ENCODE measurements at regions not wholly inside any gene's neighbourhood (a gene's known extent, or its start where the extent isn't known, plus 50 kb on each side); places are given as distances from the start of the nearest gene placed in this dataset.

GRCh38 chr1:110781525-110781924 is 91.4 kb upstream of the CD53 start:
- H3K27ac ChIP-seq (ENCODE audit: low read length): no peak overlapping the region
- WGBS (ENCODE audit: insufficient coverage): no CpG with 5 or more reads among the region's 2 CpGs
- DNase-seq: no peak
- no peak overlapping the region for H3K4me3 ChIP-seq (ENCODE audit: low read length)
- H3K9me3 ChIP-seq (replicated peaks; ENCODE audit: control insufficient read depth, low read depth, low read length): no peaks in the 10 kb centered on the region
- H3K4me1 ChIP-seq (ENCODE audit: control insufficient read depth, insufficient read depth, low read length): no peaks in the 10 kb centered on the region
- no peaks in the 10 kb centered on the region for H3K27me3 ChIP-seq (ENCODE audit: control insufficient read depth, insufficient read depth, low read length)
- no peaks in the 10 kb centered on the region for H3K36me3 ChIP-seq (ENCODE audit: control insufficient read depth, insufficient read depth, low read length)

- peak; percentile 73 for DNase-seq
- no peak overlapping the region for H3K4me3 ChIP-seq (ENCODE audit: low read length)
- no peaks in the 10 kb centered on the region for H3K36me3 ChIP-seq (ENCODE audit: control insufficient read depth, insufficient read depth, low read length)
- no peak overlapping the region for H3K27ac ChIP-seq (ENCODE audit: low read length)
- no peaks in the 10 kb centered on the region for H3K9me3 ChIP-seq (replicated peaks; ENCODE audit: control insufficient read depth, low read depth, low read length)
- H3K4me1 ChIP-seq (ENCODE audit: control insufficient read depth, insufficient read depth, low read length): no peaks in the 10 kb centered on the region
- no peaks in the 10 kb centered on the region for H3K27me3 ChIP-seq (ENCODE audit: control insufficient read depth, insufficient read depth, low read length)
- 18% methylated on average over 16 of the region's 31 CpGs for WGBS (ENCODE audit: insufficient coverage)
Measured at GRCh38 chr1:110780600-110781484, 92.1 kb upstream of the CD53 start.

GRCh38 chr1:110779636-110780035 is 93.3 kb upstream of the CD53 start:
- Histone ChIP-seq H3K36me3 (ENCODE audit: control insufficient read depth, insufficient read depth, low read length) (no peaks in the 10 kb centered on the region), H3K9me3 (replicated peaks; ENCODE audit: control insufficient read depth, low read depth, low read length) (no peaks in the 10 kb centered on the region), H3K27ac (ENCODE audit: low read length) (no peak overlapping the region), H3K27me3 (ENCODE audit: control insufficient read depth, insufficient read depth, low read length) (no peaks in the 10 kb centered on the region), H3K4me1 (ENCODE audit: control insufficient read depth, insufficient read depth, low read length) (no peaks in the 10 kb centered on the region), H3K4me3 (ENCODE audit: low read length) (no peak overlapping the region)
- DNase-seq: no peak
- no CpG with 5 or more reads among the region's 3 CpGs for whole genome bisulfite sequencing (ENCODE audit: insufficient coverage)

DNA sequence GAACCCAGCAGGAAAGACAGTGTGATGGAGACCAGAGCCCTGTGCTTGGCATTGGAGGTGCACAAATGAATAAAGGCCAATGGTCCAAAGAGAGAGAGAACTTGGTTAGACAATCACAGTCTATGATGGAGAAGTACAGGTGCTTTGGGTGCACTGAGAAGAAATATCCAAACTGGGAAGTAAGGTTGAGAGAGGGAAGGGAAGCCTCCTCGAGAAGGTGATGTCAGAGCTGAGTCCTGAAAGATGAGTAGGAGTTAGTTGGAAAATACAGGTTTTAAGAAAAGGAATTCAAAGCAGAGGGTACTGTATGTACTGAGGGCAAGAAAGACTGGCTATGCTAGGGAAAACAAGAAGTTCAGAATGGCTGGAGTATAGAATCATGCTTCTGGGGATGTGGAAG is 94.1 kb upstream of the CD53 start:
- no peaks in the 10 kb centered on the region for H3K9me3 ChIP-seq (replicated peaks; ENCODE audit: control insufficient read depth, low read depth, low read length)
- no peaks in the 10 kb centered on the region for H3K27me3 ChIP-seq (ENCODE audit: control insufficient read depth, insufficient read depth, low read length)
- no peak overlapping the region for H3K27ac ChIP-seq (ENCODE audit: low read length)
- no peak overlapping the region for H3K4me3 ChIP-seq (ENCODE audit: low read length)
- no peaks in the 10 kb centered on the region for H3K36me3 ChIP-seq (ENCODE audit: control insufficient read depth, insufficient read depth, low read length)
- 55% methylated on average over 1 of the region's 1 CpG for WGBS (ENCODE audit: insufficient coverage)
- no peak for DNase-seq
- H3K4me1 ChIP-seq (ENCODE audit: control insufficient read depth, insufficient read depth, low read length): no peaks in the 10 kb centered on the region

DNA sequence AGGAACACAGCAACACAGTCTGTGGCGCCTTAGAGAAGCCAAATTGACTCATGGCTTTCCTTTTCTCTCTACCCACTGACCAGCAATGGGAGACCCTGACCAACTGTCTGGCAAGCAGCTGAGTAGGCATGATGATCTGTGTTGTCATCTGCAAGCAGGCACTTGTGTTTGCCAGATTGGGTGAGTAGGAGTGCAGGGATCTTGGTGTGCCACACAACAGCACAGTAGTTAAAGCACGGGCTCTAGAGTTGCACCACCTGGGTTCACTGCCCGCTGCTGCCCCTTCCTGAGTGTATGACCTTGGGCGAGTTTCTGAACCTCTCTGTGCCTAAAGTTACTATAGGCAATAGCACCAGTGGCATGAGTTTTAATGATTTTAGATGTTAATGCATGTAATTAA is 95.7 kb upstream of the CD53 start:
- Histone ChIP-seq H3K4me1 (ENCODE audit: control insufficient read depth, insufficient read depth, low read length) (no peaks in the 10 kb centered on the region), H3K27ac (ENCODE audit: low read length) (no peak overlapping the region), H3K9me3 (replicated peaks; ENCODE audit: control insufficient read depth, low read depth, low read length) (no peaks in the 10 kb centered on the region), H3K36me3 (ENCODE audit: control insufficient read depth, insufficient read depth, low read length) (no peaks in the 10 kb centered on the region), H3K27me3 (ENCODE audit: control insufficient read depth, insufficient read depth, low read length) (no peaks in the 10 kb centered on the region), H3K4me3 (ENCODE audit: low read length) (no peak overlapping the region)
- DNase-seq: no peak
- WGBS (ENCODE audit: insufficient coverage): no CpG with 5 or more reads among the region's 4 CpGs

- no peaks in the 10 kb centered on the region for H3K4me1 ChIP-seq (ENCODE audit: control insufficient read depth, insufficient read depth, low read length)
- H3K36me3 ChIP-seq (ENCODE audit: control insufficient read depth, insufficient read depth, low read length): no peaks in the 10 kb centered on the region
- peak overlapping the region; percentile 29 for H3K27ac ChIP-seq (ENCODE audit: low read length)
- peak; percentile 36 for DNase-seq
- no peaks in the 10 kb centered on the region for H3K27me3 ChIP-seq (ENCODE audit: control insufficient read depth, insufficient read depth, low read length)
- H3K9me3 ChIP-seq (replicated peaks; ENCODE audit: control insufficient read depth, low read depth, low read length): no peaks in the 10 kb centered on the region
- no peak overlapping the region for H3K4me3 ChIP-seq (ENCODE audit: low read length)
Measured at GRCh38 chr1:110774398-110774797, 98.5 kb upstream of the CD53 start.

DNA sequence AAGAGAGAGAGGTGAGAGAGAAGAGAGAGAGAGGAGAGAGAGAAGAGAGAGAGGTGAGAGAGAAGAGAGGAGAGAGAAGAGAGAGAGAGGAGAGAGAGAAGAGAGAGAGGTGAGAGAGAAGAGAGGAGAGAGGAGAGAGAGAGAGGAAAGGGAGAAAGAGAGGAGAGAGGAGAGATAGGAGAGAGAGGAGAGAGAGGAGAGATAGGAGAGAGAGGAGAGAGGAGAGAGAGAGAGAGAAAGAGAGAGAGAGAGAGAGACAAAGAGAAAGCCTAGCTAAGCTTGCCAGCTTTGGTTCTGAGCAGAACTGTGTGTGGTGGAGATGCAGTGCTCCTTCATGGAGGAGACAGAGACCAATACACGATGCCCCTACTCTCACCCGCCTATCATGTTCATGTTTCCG is 99.1 kb upstream of the KCNA3 start:
- Histone ChIP-seq H3K9me3 (replicated peaks; ENCODE audit: control insufficient read depth, low read depth, low read length) (no peaks in the 10 kb centered on the region), H3K27ac (ENCODE audit: low read length) (peak overlapping the region; percentile 13), H3K4me1 (ENCODE audit: control insufficient read depth, insufficient read depth, low read length) (no peaks in the 10 kb centered on the region), H3K36me3 (ENCODE audit: control insufficient read depth, insufficient read depth, low read length) (no peaks in the 10 kb centered on the region), H3K27me3 (ENCODE audit: control insufficient read depth, insufficient read depth, low read length) (no peaks in the 10 kb centered on the region), H3K4me3 (ENCODE audit: low read length) (no peak overlapping the region)
- WGBS (ENCODE audit: insufficient coverage): no CpG with 5 or more reads among the region's 3 CpGs
- DNase-seq: no peak

- no CpG with 5 or more reads among the region's 2 CpGs for WGBS (ENCODE audit: insufficient coverage)
- no peaks in the 10 kb centered on the region for H3K27me3 ChIP-seq (ENCODE audit: control insufficient read depth, insufficient read depth, low read length)
- no peak for DNase-seq
Measured at GRCh38 chr1:110771245-110772022, 96.7 kb upstream of the KCNA3 start.

GRCh38 chr1:110770832-110771231 is 96.1 kb upstream of the KCNA3 start:
- Histone ChIP-seq H3K9me3 (replicated peaks; ENCODE audit: control insufficient read depth, low read depth, low read length) (no peaks in the 10 kb centered on the region), H3K4me3 (ENCODE audit: low read length) (no peak overlapping the region), H3K27ac (ENCODE audit: low read length) (no peak overlapping the region), H3K36me3 (ENCODE audit: control insufficient read depth, insufficient read depth, low read length) (no peaks in the 10 kb centered on the region), H3K4me1 (ENCODE audit: control insufficient read depth, insufficient read depth, low read length) (no peaks in the 10 kb centered on the region), H3K27me3 (ENCODE audit: control insufficient read depth, insufficient read depth, low read length) (no peaks in the 10 kb centered on the region)
- DNase-seq: no peak
- WGBS (ENCODE audit: insufficient coverage): 14% methylated on average over 1 of the region's 2 CpGs

More at GRCh38 chr1:110771245-110772022, 96.7 kb upstream of the KCNA3 start:
- H3K36me3 ChIP-seq (ENCODE audit: control insufficient read depth, insufficient read depth, low read length): no peaks in the 10 kb centered on the region
- H3K27ac ChIP-seq (ENCODE audit: low read length): no peak overlapping the region
- H3K9me3 ChIP-seq (replicated peaks; ENCODE audit: control insufficient read depth, low read depth, low read length): no peaks in the 10 kb centered on the region
- no peak overlapping the region for H3K4me3 ChIP-seq (ENCODE audit: low read length)
- no peaks in the 10 kb centered on the region for H3K4me1 ChIP-seq (ENCODE audit: control insufficient read depth, insufficient read depth, low read length)

DNA sequence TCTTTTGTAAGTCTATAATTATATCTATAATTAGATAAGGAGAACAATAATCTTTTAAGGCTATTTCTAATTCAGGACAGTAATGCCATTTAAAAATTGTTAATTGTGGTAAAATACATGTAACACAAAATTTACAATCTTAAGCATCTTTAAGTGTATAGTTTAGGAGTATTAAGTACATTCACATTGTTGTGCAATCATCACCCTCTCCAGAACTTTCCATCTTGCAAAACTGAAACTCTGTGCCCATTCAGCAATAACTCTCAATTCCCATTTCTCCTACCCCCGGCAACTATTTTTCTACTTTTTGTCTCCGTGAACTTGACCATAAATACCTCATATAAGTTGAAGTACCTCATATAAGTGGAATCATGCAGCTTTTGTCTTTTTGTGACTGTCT is 93.9 kb upstream of the KCNA3 start:
- H3K4me3 ChIP-seq (ENCODE audit: low read length): no peak overlapping the region
- H3K36me3 ChIP-seq (ENCODE audit: control insufficient read depth, insufficient read depth, low read length): no peaks in the 10 kb centered on the region
- DNase-seq: no peak
- H3K27me3 ChIP-seq (ENCODE audit: control insufficient read depth, insufficient read depth, low read length): no peaks in the 10 kb centered on the region
- H3K9me3 ChIP-seq (replicated peaks; ENCODE audit: control insufficient read depth, low read depth, low read length): no peaks in the 10 kb centered on the region
- no CpG with 5 or more reads among the region's 2 CpGs for WGBS (ENCODE audit: insufficient coverage)
- no peak overlapping the region for H3K27ac ChIP-seq (ENCODE audit: low read length)
- no peaks in the 10 kb centered on the region for H3K4me1 ChIP-seq (ENCODE audit: control insufficient read depth, insufficient read depth, low read length)
